ENCODE measurements at regions not wholly inside any gene's neighbourhood (a gene's known extent, or its start where the extent isn't known, plus 50 kb on each side); places are given as distances from the start of the nearest gene placed in this dataset.
A peak's percentile ranks its signal among the peaks of the same experiment; 100 is the strongest.

DNA sequence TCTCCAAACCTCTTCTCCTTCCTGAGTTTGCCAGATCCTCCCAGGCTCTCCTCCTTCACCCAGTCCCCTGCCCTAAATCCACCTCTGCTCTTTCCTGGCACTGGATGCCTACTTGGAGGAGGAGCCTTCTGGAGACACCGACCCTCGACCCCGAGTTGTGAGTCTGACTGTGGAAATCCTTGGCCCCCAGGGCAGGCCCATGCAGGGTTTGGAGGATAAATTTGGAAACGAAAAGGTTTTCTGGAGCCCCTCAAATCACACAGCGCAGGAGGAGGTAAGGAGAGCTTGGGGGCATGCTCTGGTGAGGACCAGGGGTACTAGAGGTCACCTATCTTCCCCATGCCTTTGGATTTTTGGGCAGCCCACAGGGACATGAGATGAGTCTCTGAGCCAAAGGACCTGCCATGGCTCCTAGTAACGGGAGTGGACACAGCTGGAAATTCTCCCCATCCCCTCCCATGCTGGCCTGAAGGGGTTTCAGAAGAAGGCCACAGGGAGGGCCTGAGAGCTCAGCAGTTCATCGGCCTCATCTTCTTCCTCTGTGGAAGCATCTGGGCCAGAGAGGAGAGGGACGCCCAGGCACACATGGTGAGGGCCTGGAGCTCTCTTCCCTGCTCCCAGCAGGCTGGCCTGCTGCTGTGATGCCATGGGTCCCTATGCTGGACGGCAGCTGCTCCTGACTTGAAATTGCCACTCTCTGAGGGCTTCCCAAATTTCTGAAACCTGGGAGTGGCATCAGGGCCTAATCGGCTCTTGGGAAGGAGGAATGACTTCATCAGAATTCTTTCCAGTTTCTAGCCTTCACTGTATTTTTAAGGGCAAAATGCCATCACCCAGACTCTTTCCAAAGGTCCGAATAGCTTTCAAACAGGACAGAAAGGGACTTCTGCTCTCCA, 68.6 kb upstream of the ITGA11 start:
- no peak for DNase-seq

DNA sequence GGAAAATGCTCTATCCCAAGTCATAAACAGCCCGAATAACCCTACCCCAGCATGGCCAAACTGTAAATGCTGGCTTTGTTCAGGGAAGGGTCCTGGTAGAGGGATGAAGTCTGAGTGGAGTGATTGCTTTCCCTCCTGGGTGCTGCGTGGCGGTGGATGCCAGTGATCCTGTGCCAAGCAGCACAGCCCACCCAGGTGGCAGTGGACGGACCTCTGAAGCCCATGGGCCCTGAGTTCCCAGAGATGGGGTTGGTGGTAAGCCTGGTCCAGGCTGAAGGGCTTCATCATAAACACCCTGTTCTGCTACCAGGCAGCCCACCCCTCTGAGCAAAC, 69.3 kb upstream of the ITGA11 start:
- DNase-seq, result no peak

DNA sequence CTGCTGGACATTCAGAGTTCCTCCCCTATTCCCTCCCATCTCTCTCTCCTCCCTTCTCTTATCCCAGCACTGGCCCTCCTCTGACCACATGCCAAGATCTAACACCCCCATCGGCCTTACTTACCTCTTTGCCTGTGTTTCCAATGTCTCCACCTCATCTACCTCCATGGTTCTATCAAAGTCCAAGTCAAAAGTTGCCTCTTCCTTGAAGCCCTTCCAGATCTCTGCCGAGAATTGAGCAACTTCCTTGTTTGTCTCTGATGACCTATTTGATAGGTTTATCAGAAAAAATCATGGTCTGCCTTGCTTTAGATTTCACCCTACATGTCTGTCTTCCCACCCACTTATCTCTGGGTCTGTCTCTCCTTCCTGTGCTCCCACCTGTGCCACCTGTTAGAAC, 69.7 kb upstream of the ITGA11 start:
- no peak for DNase-seq

DNA sequence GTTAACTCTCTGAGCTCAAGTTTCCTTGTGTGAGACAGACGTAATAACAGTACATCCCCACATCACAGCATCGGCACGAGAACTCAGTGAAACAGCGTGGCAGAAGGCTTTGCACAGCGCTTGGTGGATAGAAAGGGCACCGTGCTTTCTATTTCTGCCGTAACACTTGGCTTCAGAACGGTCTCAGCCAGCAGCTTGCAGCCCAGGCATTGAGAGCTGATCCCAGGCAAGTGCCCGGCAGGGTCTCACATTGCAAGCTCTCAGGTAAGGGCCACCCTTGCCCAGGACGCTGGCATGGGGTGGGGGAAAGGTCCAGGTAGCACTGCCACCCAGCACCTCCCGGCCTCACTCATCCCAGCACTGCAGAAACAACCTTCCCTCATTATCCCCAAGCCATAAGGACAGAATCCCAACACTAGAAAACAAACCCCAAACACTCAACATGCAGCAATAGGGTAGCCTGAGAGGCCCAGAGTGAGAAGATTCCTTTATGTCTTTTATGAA, 70.5 kb upstream of the ITGA11 start:
- DNase-seq, result no peak

DNA sequence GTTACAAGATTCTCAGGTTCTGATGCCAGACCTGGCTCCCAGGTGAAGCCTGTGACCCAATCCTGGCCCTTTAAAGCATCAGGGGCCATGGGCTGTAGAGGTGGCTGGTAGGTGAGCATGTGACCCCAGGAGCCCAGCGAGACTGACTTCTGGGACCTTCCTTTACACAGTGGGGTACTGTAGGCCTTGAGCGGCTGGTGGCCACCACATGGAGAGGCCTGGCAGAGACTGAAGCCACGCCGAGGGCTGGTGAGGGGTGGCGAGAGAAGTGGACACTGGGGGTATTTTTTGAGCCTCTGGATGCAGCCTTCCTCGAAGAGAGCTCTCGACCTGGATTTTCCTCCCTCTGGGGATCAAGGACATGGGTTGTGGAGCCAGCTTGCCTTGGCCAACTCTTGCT, 71.2 kb upstream of the ITGA11 start:
- DNase-seq, result no peak

DNA sequence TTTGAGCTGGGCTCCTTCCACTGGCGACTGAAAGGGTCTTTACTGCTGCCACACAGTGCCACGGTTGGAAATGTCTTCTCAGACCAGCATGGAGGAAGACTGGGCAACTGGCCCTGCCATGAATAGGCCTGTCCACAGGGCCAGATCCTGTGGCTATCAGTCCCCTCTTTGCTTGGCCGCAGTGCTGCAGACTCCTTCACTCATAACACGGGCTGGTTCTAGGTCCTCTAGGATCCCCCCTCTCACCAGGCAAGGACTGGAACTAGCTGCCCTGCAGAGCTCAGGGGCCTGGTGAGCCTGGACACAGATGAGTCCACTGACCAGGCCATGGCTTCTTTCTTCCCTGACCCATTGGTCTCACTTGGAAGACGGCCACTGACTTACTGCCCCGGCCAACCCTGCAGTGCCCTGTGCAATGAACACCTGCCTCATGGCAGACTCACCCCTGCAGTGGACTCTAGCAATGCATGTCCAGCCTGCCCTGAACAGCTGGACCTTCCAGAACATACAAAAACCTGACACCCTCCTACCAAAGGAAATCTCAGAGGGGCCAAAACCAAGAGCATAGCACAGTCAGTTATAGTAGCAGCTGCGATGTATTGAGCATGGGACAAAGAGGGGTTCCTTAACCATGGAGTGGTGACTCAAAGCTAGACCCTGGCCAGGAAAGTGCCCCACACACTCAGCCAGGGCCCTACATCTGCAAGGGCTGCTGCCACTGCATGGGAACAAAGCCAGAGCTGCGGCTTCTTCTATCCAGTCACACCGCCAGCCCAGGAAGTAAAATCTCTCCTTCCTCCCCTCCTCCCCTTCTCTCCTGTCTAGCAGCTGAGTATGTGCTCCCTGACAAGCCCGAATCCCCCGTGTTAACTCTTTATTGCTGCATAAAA, 72.1 kb upstream of the ITGA11 start:
- DNase-seq, result peak; percentile 58

DNA sequence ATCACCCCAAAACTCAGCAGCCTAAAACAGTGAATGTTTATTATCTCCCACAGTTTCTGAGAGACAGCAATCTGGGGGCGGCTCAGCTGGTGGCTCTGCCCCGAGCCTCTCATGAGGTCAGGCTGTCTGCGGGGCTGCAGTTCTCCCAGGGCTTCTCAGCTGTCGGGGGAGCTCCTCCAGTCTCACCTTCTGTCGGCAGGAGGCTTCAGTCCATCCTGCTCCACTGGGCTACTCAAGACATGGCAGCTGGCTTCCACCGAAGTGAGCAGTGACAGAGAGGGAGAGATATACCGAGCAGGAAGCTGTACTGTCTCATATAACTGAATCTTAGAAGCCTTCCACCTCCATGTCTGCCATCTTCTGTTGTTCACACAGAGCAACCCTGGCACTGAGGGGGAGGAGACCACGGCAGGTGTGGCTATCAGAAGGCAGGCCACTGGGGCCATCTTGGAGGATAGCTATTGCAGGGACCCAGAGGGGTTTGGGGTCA, 72.8 kb upstream of the ITGA11 start:
- DNase-seq, result no peak

DNA sequence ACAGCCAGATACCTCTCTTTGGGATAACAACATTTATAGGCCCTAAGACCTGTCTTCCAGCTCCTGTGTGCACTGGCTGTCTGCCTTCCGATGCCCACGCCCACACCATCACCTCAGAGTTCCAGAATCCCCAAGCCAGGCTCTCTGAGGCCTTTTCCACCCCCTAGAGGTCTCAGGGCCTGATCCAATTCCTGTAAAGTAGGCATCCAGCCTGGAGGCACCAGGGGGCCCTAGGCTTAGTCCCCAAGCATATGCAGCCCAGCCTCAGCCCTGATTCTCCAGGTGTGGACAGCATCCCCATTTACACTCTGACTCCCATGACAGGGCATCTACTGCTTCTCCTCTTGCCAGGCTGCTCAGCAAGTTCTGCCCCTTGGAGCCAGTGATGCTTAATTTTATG, 72.7 kb upstream of the CORO2B start:
- DNase-seq, result no peak

DNA sequence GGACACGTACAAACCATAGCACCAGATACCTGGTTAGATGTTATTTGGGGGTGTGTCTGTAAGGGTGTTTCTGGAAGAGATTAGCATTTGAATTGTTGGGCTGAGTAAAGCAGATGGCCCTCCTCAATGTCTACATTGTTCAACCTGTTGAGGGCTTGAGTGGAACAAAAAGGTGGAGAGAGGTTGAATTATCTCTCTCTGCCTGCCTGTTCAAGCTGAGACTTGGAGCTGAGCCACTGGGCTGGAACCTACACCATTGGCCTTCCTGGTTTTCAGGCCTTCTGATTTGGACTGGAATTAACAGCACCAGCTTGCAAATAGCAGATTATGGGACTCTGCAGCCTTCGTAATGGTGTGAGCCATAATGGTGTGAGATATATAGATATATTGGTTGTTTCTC, 71.3 kb upstream of the CORO2B start:
- no peak for DNase-seq

DNA sequence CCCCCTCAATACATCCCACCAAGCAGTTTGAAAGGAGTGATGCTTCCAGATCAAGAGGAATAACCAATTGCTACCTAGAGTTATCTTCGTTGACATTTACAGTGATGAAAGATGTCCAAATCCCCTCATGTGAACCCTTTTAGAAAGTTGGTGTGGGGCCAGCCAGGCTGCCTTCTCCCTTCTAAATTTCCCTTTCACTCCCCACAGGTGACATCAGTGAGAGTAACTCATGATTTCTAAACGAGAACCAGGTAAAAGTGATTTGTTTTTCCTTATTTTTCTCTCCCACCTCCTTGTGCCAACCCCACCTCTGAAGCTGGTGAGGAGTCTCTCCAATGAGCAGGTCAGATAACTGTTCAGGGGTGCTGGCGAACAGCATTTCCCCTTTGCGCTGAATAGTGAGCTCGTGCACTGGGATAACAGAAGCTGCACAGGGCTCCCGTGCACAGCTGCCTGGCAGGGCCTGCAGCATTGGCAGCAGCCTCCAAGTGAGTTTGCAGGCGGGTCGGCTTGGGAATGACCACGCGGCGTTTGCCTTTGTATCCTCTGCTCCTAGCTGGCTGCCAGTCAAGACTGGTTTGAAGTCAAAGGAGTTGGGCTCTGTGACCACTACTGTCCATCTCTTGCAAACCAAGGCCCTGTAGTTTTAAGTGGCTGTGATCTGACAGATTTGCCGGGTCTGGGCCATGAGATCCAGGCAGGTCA, 70.2 kb upstream of the CORO2B start:
- no peak for DNase-seq

DNA sequence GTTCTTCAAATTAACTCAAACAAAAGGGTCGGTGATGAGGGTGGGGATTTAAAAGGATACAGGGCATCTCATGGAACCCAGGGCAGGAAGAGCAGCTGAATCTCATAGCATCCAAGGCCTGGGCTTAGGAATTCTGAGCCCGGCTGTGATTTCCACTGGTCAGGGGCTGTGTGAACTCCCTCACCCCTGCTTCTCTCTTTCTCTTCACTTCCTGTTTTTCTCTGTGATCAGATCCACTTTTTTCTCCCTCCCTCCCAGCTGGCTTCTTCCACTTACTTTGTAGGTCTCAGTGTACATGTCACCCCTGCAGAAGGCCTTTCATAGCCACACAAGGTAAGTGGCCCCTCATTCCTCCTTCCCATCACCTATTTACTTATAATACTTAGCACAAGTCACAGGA, 68.2 kb upstream of the CORO2B start:
- DNase-seq, result no peak

DNA sequence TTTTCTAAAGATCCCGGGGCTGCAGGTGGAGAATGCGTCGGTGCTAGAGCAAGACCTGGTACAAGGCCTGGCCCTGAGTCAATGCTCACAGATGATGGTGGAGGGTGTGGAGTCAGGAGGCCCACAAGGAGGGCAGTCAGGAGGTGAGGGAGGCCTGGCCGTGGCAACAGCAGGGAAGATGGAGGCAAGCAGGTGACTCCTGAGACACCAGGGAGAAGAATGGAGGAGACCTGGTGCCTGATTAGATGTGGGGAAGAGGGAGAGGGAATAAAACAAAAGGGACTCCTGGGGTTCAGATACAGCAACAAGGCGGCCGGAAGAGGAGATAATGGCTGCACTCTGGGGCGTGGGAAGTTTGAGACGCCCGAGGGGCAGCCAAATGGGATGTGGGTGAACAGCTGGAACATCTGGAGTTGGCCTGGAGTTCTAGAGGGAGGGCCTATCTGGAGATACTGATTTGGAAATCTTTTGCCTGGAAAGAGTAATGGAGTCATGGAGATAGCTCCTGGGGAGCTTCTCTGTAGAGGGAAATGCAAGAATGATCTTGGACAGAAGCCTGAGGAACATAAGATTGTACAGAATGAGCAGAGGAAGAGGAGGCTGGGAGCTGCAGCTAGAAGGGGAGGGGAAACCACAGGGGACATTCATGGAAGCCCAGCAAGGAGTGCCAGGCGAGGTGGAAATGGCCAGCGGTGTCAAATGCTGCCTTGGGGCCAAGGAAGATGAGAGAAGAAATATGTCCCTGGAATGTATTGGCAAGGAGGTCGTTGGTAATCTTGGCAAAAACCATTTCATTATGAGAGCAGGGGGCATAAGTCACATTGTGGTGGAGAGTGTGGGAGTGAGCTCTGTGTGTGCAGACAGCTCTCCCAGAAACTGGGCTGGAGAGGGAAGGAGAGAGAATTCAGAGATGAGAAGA, 67.5 kb upstream of the CORO2B start:
- DNase-seq, result no peak

DNA sequence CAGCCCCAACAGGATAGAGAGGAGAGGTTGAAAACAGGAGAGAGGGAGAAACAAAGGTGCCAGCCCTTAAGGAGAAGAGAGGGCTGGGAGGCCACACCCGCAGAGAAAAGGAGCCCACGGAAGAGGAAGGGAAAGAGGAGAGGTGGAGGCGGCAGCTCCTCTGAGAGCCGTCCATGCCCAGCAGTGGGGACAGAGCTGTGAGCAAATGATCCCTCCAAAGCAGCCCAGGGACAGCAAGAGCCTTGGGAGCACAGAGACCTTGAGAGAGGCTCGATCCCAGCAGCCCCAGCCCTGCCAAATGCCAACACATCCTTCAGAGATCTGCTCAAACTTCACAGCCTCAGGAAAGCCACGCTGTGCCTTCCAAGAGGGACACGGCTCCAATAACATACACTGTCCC, 66.7 kb upstream of the CORO2B start:
- DNase-seq, result no peak

DNA sequence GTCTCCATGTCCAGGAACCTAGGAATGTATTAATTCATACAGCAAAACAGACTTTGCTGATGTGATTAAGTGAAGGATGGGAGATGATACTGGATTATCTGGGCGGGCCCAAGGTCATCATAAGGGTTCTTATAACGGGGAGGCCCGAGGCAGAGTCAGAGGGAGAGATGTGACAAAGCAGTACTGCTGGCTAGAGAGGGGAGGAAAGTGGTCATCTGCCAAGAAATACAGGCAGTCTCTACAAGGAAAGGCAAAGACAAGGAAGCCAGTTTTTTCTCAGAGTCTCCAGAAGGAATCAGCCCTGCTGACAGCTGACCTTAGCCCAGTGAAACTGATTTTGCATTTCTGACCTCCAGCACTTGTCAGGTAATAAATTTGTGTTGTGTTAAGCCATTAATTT, 66.2 kb upstream of the CORO2B start:
- no peak for DNase-seq

DNA sequence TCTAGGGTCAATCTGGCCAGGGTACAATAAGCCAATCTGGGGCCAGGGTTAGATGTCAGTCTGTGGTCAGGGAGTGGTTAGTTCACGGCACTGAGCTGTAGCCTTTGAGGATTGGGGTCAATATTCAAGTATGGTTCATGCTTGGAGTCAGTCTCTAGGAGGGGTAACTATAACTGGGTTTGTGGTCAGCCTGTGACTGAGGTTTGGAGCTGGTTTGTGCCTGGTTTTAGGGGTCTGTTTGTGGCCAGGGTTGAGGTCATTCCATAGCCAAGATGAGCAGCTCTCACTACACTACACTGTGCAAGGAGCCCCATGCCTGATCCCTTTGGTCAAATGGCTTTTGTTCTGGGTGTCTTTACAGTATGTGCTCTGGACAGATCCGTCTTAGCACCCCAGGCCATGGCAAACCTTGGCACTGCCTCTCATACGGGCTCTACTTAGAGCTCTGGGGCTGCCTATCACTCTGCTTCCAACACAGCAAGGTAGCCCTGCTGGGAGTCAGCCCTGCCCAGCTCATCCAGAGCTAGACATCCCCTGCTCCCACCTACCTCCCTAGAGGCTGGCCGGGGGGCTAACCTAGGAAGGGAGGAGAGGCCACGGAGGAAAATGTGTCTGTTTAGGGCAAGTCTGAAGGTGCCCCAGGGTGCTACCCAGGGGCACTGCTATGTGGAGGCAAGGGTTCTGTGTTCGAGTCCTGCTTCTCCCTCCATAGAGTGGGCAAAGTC, 63.3 kb upstream of the CORO2B start:
- DNase-seq, result no peak

DNA sequence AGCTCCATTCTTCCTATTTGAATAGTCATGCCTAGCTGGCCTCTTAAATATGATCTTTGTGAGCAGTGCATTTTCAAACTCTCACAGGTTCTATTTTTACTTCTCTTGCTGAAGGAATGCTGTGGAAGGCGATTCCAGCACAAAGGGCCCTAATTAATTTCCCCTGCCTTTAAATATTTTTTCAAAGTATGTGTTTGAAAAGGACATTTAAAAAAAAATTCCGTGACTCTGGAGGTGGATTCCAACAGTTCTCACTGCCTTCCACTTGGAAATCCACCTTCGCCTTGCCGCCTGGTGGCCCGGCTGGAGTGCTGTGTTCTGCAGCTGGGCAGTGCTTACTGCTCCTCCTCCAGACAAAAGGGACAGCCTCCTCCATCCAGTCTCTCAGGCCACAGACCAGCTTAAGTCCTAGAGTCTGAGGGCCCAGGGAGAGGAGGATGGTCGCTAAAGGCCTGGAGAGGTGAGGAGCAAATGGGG, 61.5 kb upstream of the CORO2B start:
- no peak for DNase-seq

DNA sequence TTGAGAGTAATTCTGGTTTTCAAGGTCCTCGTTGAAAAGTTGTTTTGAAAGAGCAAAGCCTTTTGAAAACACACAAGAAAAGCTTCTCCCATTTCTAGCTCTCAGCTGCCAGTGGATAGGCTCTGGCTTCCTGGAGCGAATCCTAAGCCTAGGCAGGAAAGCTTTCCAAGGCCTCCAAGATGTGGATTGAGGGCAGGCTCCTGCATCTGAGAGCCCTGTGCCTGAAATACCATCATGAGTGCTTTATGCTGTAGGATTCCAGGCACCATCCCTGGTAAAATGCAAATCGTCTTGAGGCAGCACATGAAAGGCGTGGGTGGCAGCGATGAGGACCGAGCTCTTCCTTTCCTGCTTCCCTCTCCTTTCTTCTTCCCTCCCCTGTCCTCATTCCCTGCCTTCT, 60.7 kb upstream of the CORO2B start:
- no peak for DNase-seq

DNA sequence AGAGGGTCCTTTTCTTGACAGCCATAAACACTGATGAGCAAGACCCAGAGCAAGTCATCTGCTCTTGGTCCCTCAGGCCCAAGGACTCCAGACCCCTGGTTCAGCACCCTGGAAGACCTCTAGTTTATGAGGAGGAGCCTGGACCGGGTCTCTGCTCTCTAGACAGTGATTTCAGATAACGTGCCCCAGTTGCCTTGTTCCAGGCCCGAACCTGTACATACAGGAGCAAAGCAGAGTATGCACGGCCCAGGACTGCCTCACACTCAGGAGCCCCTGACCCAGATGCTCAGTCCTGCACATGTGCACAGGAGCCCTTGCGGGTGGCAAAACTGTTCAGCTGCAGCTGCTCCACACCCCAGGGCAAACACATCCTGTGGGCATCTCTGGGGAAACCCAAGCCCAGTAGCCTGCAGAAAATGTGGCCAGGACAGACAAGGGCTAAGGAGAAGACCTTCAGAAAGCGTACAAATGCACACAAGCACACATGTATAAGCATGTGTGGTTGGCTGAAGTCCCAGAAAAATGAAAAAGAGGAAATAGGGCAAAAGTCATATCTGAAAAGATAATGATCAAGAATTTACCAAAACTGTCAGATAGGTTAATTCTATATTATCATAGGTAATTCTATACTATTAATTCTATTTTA, 59.9 kb upstream of the CORO2B start:
- DNase-seq, result peak; percentile 79

DNA sequence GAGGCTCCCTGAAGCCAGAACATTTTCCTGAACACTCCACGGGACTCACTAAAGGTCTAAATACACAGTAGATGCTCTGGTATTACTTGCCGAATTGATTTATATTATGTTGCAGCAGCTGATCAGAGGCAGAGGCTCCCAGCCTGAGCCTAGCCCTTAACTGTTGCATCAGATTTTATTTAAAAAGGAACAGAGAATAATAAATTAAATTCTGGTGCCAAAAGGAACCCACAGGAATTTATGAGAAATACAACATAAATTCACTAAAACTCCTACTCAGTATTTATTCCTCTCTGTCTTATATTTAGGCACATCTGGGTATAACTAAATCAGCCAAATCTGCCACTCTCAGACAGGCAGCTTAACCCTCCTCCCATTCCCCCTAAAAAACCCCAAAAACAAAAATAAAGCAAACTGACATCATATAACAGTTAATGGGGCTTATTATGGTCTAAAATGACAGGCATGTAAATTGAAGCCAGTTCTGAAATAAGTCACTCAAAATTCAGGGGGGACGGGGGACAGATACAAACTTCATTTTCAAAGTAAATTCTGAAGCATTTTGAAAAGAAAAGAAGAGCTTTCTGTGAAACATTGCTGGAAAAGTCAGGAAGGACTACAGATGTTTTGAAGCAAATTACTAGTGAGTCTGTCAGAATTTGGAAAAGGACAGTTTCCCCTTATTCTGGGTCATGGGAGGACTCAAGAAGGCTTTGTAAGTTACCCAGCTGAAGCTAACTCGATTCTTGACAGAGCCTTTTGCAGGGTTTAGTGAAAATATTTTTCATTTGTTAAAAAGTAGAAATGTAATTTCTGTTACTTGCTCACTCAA, 53.8 kb upstream of the CORO2B start:
- no peak for DNase-seq

DNA sequence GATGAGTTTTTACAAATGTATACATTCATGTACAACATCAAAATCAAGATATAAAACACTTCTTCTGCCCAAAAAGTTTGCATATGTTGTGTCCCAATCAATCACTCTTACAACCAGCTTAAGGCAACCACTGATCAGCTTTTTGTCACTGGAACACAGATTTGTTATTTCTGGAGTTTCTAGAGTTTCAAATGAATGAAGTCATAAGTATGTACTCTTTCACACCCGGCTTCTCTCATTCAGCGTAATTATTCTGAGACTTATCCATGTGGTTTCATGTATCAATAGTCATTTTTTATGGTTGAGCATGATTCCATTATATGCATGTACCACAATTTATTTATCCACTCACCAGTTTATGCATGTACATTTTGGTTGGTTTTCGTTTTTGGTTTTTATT, 53.0 kb upstream of the CORO2B start:
- no peak for DNase-seq
